ENCODE measurements at regions not wholly inside any gene's neighbourhood (a gene's known extent, or its start where the extent isn't known, plus 50 kb on each side); places are given as distances from the start of the nearest gene placed in this dataset.
"Not testable (repeated sequence)": the region's sequence is repeated elsewhere in the genome, so short reads cannot be mapped to it uniquely, and the experiment has no call there.

- in situ Hi-C loops (cut with HindIII; ENCODE audit: low pct_ligation_motif_present, low pct_unique_long_range_greater_than_20kb, low sequenced_read_pairs), result no loop called here
- no peak for DNase-seq
These were observed 187.7 kb downstream of the INHBB start for GRCh38 chr2:120533625-120534024.

GRCh38 chr2:120534457-120534856 is 188.5 kb downstream of the INHBB start:
- DNase-seq, result no peak
- in situ Hi-C loops (cut with HindIII; ENCODE audit: low pct_ligation_motif_present, low pct_unique_long_range_greater_than_20kb, low sequenced_read_pairs), result no loop called here

GRCh38 chr2:120535081-120535480 is 189.1 kb downstream of the INHBB start:
- in situ Hi-C loops (cut with HindIII; ENCODE audit: low pct_ligation_motif_present, low pct_unique_long_range_greater_than_20kb, low sequenced_read_pairs), result no loop called here
- no peak for DNase-seq

- in situ Hi-C loops (cut with HindIII; ENCODE audit: low pct_ligation_motif_present, low pct_unique_long_range_greater_than_20kb, low sequenced_read_pairs), result no loop called here
- DNase-seq, result no peak
These were observed 190.2 kb downstream of the INHBB start for GRCh38 chr2:120536141-120536540.

- in situ Hi-C loops (cut with HindIII; ENCODE audit: low pct_ligation_motif_present, low pct_unique_long_range_greater_than_20kb, low sequenced_read_pairs), result no loop called here
- no peak for DNase-seq
These were observed 192.9 kb downstream of the INHBB start for GRCh38 chr2:120538691-120539423.

GRCh38 chr2:120539424-120539936 is 193.5 kb downstream of the INHBB start:
- DNase-seq, result no peak
- in situ Hi-C loops (cut with HindIII; ENCODE audit: low pct_ligation_motif_present, low pct_unique_long_range_greater_than_20kb, low sequenced_read_pairs), result no loop called here

GRCh38 chr2:120539937-120540718 is 194.2 kb downstream of the INHBB start:
- in situ Hi-C loops (cut with HindIII; ENCODE audit: low pct_ligation_motif_present, low pct_unique_long_range_greater_than_20kb, low sequenced_read_pairs), result no loop called here
- DNase-seq, result no peak

GRCh38 chr2:120540719-120541552 is 194.7 kb upstream of the GLI2 start:
- no peak for DNase-seq
- in situ Hi-C loops (cut with HindIII; ENCODE audit: low pct_ligation_motif_present, low pct_unique_long_range_greater_than_20kb, low sequenced_read_pairs), result no loop called here

- in situ Hi-C loops (cut with HindIII; ENCODE audit: low pct_ligation_motif_present, low pct_unique_long_range_greater_than_20kb, low sequenced_read_pairs), result no loop called here
- DNase-seq, result no peak
These were observed 194.1 kb upstream of the GLI2 start for GRCh38 chr2:120541553-120541932.

GRCh38 chr2:120541972-120542670 is 193.5 kb upstream of the GLI2 start:
- DNase-seq, result no peak
- in situ Hi-C loops (cut with HindIII; ENCODE audit: low pct_ligation_motif_present, low pct_unique_long_range_greater_than_20kb, low sequenced_read_pairs), result no loop called here

- no peak for DNase-seq
- in situ Hi-C loops (cut with HindIII; ENCODE audit: low pct_ligation_motif_present, low pct_unique_long_range_greater_than_20kb, low sequenced_read_pairs), result no loop called here
These were observed 192.6 kb upstream of the GLI2 start for GRCh38 chr2:120542911-120543527.

- DNase-seq, result no peak
- in situ Hi-C loops (cut with HindIII; ENCODE audit: low pct_ligation_motif_present, low pct_unique_long_range_greater_than_20kb, low sequenced_read_pairs), result no loop called here
These were observed 191.8 kb upstream of the GLI2 start for GRCh38 chr2:120543899-120544298.

GRCh38 chr2:120544522-120544921 is 191.1 kb upstream of the GLI2 start:
- DNase-seq, result no peak
- in situ Hi-C loops (cut with HindIII; ENCODE audit: low pct_ligation_motif_present, low pct_unique_long_range_greater_than_20kb, low sequenced_read_pairs), result no loop called here

GRCh38 chr2:120545007-120545406 is 190.7 kb upstream of the GLI2 start:
- in situ Hi-C loops (cut with HindIII; ENCODE audit: low pct_ligation_motif_present, low pct_unique_long_range_greater_than_20kb, low sequenced_read_pairs); DNase-seq: not testable (repeated sequence)

GRCh38 chr2:120545521-120546047 is 190.1 kb upstream of the GLI2 start:
- in situ Hi-C loops (cut with HindIII; ENCODE audit: low pct_ligation_motif_present, low pct_unique_long_range_greater_than_20kb, low sequenced_read_pairs), result no loop called here
- no peak for DNase-seq

- in situ Hi-C loops (cut with HindIII; ENCODE audit: low pct_ligation_motif_present, low pct_unique_long_range_greater_than_20kb, low sequenced_read_pairs), result no loop called here
- no peak for DNase-seq
These were observed 189.4 kb upstream of the GLI2 start for GRCh38 chr2:120546048-120546864.

GRCh38 chr2:120546865-120547390 is 188.7 kb upstream of the GLI2 start:
- no peak for DNase-seq
- in situ Hi-C loops (cut with HindIII; ENCODE audit: low pct_ligation_motif_present, low pct_unique_long_range_greater_than_20kb, low sequenced_read_pairs), result no loop called here
